CD14-positive monocyte (primary cell): ENCODE measurements at regions not wholly inside any gene's neighbourhood (a gene's known extent, or its start where the extent isn't known, plus 50 kb on each side); places are given as distances from the start of the nearest gene placed in this dataset. TPM values are rescaled to one million over a fixed set of nuclear protein-coding genes. Genes with fewer than 3 reads are reported as not detected.

ENCODE experiments used
- DNase-seq, 3 donors: peaks; one replicate each; pipeline ENCODE4 v3.0.0-alpha.2; 2011 to 2022
- H2AFZ ChIP-seq: 2 replicates; pipeline ENCODE4 v1.6.0; 2012; ENCODE audit warnings: mild to moderate bottlenecking, low read depth, low read length, inconsistent platforms; ENCODE audit not compliant: insufficient read depth, poor library complexity, severe bottlenecking
- H3K27ac ChIP-seq, 2 donors: 1 replicate in 1 of 2; 2 replicates in 1 of 2; pipeline ENCODE4 v1.5.1; 2012 to 2013; ENCODE audit warnings: low read length in 2 of 2, control low read depth in 1 of 2, inconsistent platforms in 1 of 2, low read depth in 1 of 2, mild to moderate bottlenecking in 1 of 2
- H3K27me3 ChIP-seq, 2 donors: one replicate each; pipeline versions ENCODE4 v1.6.0 to v1.6.1; 2011 to 2013; ENCODE audit warnings: low read length in 2 of 2; ENCODE audit not compliant: control insufficient read depth in 2 of 2, insufficient read depth in 2 of 2
- H3K36me3 ChIP-seq, 2 donors: replicated peaks in 1 of 2; 1 replicate in 1 of 2; 2 replicates in 1 of 2; pipeline versions ENCODE4 v1.5.1 to v1.6.1; 2012 to 2013; ENCODE audit warnings: low read length in 2 of 2, control low read depth in 1 of 2, inconsistent platforms in 1 of 2, mild to moderate bottlenecking in 1 of 2; ENCODE audit not compliant: insufficient read depth in 2 of 2, control insufficient read depth in 1 of 2
- H3K4me1 ChIP-seq, 2 donors: 1 replicate in 1 of 2; 2 replicates in 1 of 2; pipeline versions ENCODE4 v1.5.1 to v1.6.1; 2012 to 2013; ENCODE audit warnings: low read length in 2 of 2, control low read depth in 1 of 2, inconsistent platforms in 1 of 2, mild to moderate bottlenecking in 1 of 2, moderate library complexity in 1 of 2; ENCODE audit not compliant: insufficient read depth in 2 of 2, control insufficient read depth in 1 of 2
- H3K4me2 ChIP-seq: replicated peaks from 2 replicates; pipeline ENCODE3; 2012; ENCODE audit warnings: low read length, moderate library complexity, mild to moderate bottlenecking; ENCODE audit not compliant: poor library complexity, severe bottlenecking; ENCODE audit errors: extremely low read depth
- H3K4me3 ChIP-seq, 3 experiments: fragments of 200-600 bp in 1 of 3; sonication (generic) in 1 of 3; replicated peaks in 1 of 3; 1 replicate in 2 of 3; 2 replicates in 1 of 3; pipeline ENCODE4 v1.5.1; 2011 to 2013; ENCODE audit warnings: low read length in 3 of 3, mild to moderate bottlenecking in 3 of 3, control low read depth in 2 of 3, low read depth in 2 of 3, inconsistent platforms in 1 of 3, moderate library complexity in 1 of 3
- H3K79me2 ChIP-seq: 2 replicates; pipeline ENCODE4 v1.6.0; 2012; ENCODE audit warnings: mild to moderate bottlenecking, control low read depth, inconsistent platforms, low read length, moderate library complexity; ENCODE audit not compliant: insufficient read depth
- H3K9ac ChIP-seq: 2 replicates; pipeline ENCODE4 v1.6.0; 2017; ENCODE audit warnings: low read length, mild to moderate bottlenecking; ENCODE audit not compliant: insufficient read depth, poor library complexity, severe bottlenecking
- H3K9me3 ChIP-seq, 2 donors: replicated peaks in 1 of 2; 1 replicate in 1 of 2; 2 replicates in 1 of 2; pipeline versions ENCODE4 v1.5.1 to v1.6.1; 2012 to 2013; ENCODE audit warnings: low read length in 2 of 2, control low read depth in 1 of 2; ENCODE audit not compliant: control insufficient read depth in 1 of 2, insufficient read depth in 1 of 2
- H4K20me1 ChIP-seq: 2 replicates; pipeline ENCODE4 v1.6.0; 2012; ENCODE audit warnings: mild to moderate bottlenecking, low read length, control low read depth, moderate library complexity; ENCODE audit not compliant: insufficient read depth
- H3K27ac Mint-ChIP-seq, 7 donors: one replicate each; pipeline ENCODE4 v1.8.0; 2020; ENCODE audit warnings: mild to moderate bottlenecking in 7 of 7, mixed read lengths in 7 of 7, moderate library complexity in 6 of 7, inconsistent platforms in 2 of 7
- H3K27me3 Mint-ChIP-seq, 3 donors: one replicate each; pipeline ENCODE4 v1.8.0; 2021 to 2022; ENCODE audit warnings: low read depth in 3 of 3, mild to moderate bottlenecking in 3 of 3, mixed read lengths in 3 of 3, moderate library complexity in 3 of 3, inconsistent platforms in 1 of 3
- H3K36me3 Mint-ChIP-seq, 2 donors: one replicate each; pipeline ENCODE4 v1.8.0; 2020; ENCODE audit warnings: mixed read lengths in 2 of 2, inconsistent platforms in 1 of 2, mild to moderate bottlenecking in 1 of 2
- H3K4me1 Mint-ChIP-seq: one replicate; pipeline ENCODE4 v1.8.0; 2020; ENCODE audit warnings: mild to moderate bottlenecking, mixed read lengths
- H3K4me3 Mint-ChIP-seq, 2 donors: one replicate each; pipeline ENCODE4 v1.8.0; 2020; ENCODE audit warnings: mild to moderate bottlenecking in 2 of 2, mixed read lengths in 2 of 2, moderate library complexity in 1 of 2
- H3K9me3 Mint-ChIP-seq, 7 donors: one replicate each; pipeline ENCODE4 v1.8.0; 2020 to 2022; ENCODE audit warnings: mixed read lengths in 7 of 7, mild to moderate bottlenecking in 6 of 7, moderate library complexity in 6 of 7, inconsistent platforms in 2 of 7
- WGBS: methylation state at CpG from one replicate; pipeline ENCODE4 v1.1.5; 2013; ENCODE audit warnings: missing lambda C conversion rate; ENCODE audit not compliant: insufficient coverage; 5-methylcytosine and 5-hydroxymethylcytosine counted together
- intact Hi-C, 2 donors: fragments of 100-400 bp; cut with micrococcal nuclease; formaldehyde crosslinking; loops; one replicate each; pipeline versions ENCODE4 v1.15.0 to v1.15.1; 2023
- small RNA-seq: library from RNA; depleted of rRNA; stranded (forward); fragments of <200 nt; gene quantifications from one replicate; pipeline ENCODE3, GENCODE V24; 2012; ENCODE audit warnings: low read depth; ENCODE audit not compliant: insufficient read length
- TF ChIP-seq, protein P1 (sequence below): fragments of 200-600 bp; IDR thresholded peaks from one replicate; pipeline ENCODE4 v1.8.0; 2022; ENCODE audit warnings: antibody characterized with exemption, mild to moderate bottlenecking

DNA sequence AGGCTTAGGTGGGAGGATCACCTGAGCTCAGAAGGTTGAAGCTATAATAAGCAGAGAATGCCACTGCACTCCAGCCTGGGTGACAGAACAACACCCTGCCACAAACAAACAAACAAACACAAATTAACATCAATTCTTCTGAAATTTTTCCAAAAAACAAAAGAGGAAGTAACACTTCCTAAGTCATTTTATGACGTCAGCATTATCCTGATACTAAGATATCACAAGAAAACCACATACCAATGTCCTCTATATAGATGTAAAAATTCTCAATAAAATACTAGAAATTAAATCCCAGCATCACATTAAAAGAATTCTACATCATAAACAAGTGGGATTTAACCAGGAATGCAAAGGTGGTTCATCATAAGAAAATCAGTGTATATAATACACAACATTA is 64.4 kb upstream of the STK26 start:
- Histone ChIP-seq H3K27me3 (peaks cover 0 to 15% of the 10 kb centered on the region in 2 donors), H3K79me2 (no peaks in the 10 kb centered on the region), H4K20me1 (no peaks in the 10 kb centered on the region), H2AFZ (no peak overlapping the region), H3K36me3 (no peaks in the 10 kb centered on the region), H3K27ac (no peak overlapping the region), H3K9me3 (no peaks in the 10 kb centered on the region), H3K4me3 (no peak overlapping the region), H3K4me2 (no peak overlapping the region), H3K9ac (no peak overlapping the region), H3K4me1 (no peaks in the 10 kb centered on the region)
- no CpG with 5 or more reads among the region's 1 CpG for WGBS
- H3K27ac Mint-ChIP-seq = no peak overlapping the region
- TF ChIP-seq, protein P1, sequence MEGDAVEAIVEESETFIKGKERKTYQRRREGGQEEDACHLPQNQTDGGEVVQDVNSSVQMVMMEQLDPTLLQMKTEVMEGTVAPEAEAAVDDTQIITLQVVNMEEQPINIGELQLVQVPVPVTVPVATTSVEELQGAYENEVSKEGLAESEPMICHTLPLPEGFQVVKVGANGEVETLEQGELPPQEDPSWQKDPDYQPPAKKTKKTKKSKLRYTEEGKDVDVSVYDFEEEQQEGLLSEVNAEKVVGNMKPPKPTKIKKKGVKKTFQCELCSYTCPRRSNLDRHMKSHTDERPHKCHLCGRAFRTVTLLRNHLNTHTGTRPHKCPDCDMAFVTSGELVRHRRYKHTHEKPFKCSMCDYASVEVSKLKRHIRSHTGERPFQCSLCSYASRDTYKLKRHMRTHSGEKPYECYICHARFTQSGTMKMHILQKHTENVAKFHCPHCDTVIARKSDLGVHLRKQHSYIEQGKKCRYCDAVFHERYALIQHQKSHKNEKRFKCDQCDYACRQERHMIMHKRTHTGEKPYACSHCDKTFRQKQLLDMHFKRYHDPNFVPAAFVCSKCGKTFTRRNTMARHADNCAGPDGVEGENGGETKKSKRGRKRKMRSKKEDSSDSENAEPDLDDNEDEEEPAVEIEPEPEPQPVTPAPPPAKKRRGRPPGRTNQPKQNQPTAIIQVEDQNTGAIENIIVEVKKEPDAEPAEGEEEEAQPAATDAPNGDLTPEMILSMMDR = no peak
- peak in 2 of 3 donors; percentile 3 to 17 for DNase-seq
- peaks cover 0 to 15% (median 0%) of the 10 kb centered on the region in 3 donors for H3K27me3 Mint-ChIP-seq
- peaks cover 4% of the 10 kb centered on the region for H3K4me1 Mint-ChIP-seq
- H3K36me3 Mint-ChIP-seq = no peaks in the 10 kb centered on the region
- no peak overlapping the region for H3K4me3 Mint-ChIP-seq
- intact Hi-C loops = no loop called here
- peaks cover 0 to 6% (median 3%) of the 10 kb centered on the region in 7 donors for H3K9me3 Mint-ChIP-seq

DNA sequence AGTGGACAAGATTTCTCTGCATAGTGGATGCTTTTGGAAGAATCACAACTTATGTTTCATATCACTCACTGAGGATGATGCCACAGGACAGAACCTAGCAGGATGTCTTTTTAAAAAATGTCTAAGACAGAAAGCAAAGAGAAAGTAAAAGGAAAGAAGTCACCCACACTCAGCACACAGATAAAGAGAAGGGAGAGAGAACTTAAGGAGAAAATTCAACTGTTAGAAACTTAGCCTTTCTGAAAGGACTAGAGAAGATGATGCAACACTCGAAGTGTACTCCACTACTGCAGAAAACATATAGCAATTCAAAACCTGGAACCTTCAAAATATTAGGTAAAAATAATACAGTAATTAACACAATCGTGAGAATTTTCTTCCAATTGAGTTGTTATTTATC is 52.8 kb upstream of the STK26 start:
- Histone ChIP-seq H4K20me1 (no peaks in the 10 kb centered on the region), H3K4me2 (no peak overlapping the region), H3K4me1 (no peaks in the 10 kb centered on the region), H2AFZ (no peak overlapping the region), H3K4me3 (no peak overlapping the region), H3K9me3 (no peaks in the 10 kb centered on the region), H3K79me2 (no peaks in the 10 kb centered on the region), H3K27ac (no peak overlapping the region), H3K36me3 (no peaks in the 10 kb centered on the region), H3K9ac (no peak overlapping the region), H3K27me3 (peaks cover 0 to 20% of the 10 kb centered on the region in 2 donors)
- peak overlapping the region in 1 of 7 donors; percentile 77 for H3K27ac Mint-ChIP-seq
- TF ChIP-seq, protein P1 = no peak
- peaks cover 0 to 5% (median 2%) of the 10 kb centered on the region in 7 donors for H3K9me3 Mint-ChIP-seq
- DNase-seq = no peak
- no CpG with 5 or more reads among the region's 2 CpGs for WGBS
- intact Hi-C loops = no loop called here
- H3K27me3 Mint-ChIP-seq = no peaks in the 10 kb centered on the region
- no peak overlapping the region for H3K4me3 Mint-ChIP-seq
- no peaks in the 10 kb centered on the region for H3K36me3 Mint-ChIP-seq
- H3K4me1 Mint-ChIP-seq = peaks cover 3% of the 10 kb centered on the region

Small RNA genes lying in the stretch of these regions (small RNA-seq; reads per million reads assigned to genes)
- gene AL008629.1 = not detected
- not detected for gene HDGFP1
- not detected for gene MCRIP2P1
- gene RNA5SP514 = not detected
